Psoas muscle (tissue), 7 donors: ENCODE measurements at regions not wholly inside any gene's neighbourhood (a gene's known extent, or its start where the extent isn't known, plus 50 kb on each side); places are given as distances from the start of the nearest gene placed in this dataset.

Experiments
- ATAC-seq, 4 donors: fragments of 200-7000 bp; cut with Tn5 transposase; one replicate each; pipeline ENCODE4 v1.9.1; 2020; ENCODE audit warnings: moderate library complexity in 3 of 4, mild to moderate bottlenecking in 2 of 4
- DNase-seq, 2 donors: peaks; one replicate each; pipeline ENCODE4 v3.0.0-alpha.2; 2020
- H3K27ac ChIP-seq: fragments of 200-600 bp; one replicate; pipeline ENCODE4 v1.8.0; 2022
- H3K27me3 ChIP-seq, 3 donors: fragments of 200-600 bp in 1 of 3; one replicate each; pipeline versions ENCODE4 v1.6.1 to v1.8.0; 2013 to 2022; ENCODE audit warnings: low read length in 2 of 3, mild to moderate bottlenecking in 2 of 3, moderate library complexity in 1 of 3; ENCODE audit not compliant: insufficient read depth in 3 of 3
- H3K36me3 ChIP-seq, 2 donors: fragments of 200-600 bp in 1 of 2; one replicate each; pipeline versions ENCODE4 v1.6.1 to v1.8.0; 2013 to 2022; ENCODE audit warnings: low read depth in 1 of 2, mild to moderate bottlenecking in 1 of 2, moderate library complexity in 1 of 2; ENCODE audit not compliant: insufficient read depth in 1 of 2
- H3K4me1 ChIP-seq: fragments of 200-600 bp; one replicate; pipeline ENCODE4 v1.8.0; 2022
- H3K4me3 ChIP-seq: fragments of 200-600 bp; one replicate; pipeline ENCODE4 v1.8.0; 2022; ENCODE audit warnings: mild to moderate bottlenecking
- H3K9me3 ChIP-seq: fragments of 200-600 bp; one replicate; pipeline ENCODE4 v1.8.0; 2022
- CTCF ChIP-seq: fragments of 200-600 bp; IDR thresholded peaks from one replicate; pipeline ENCODE4 v1.8.0; 2022; ENCODE audit warnings: antibody characterized with exemption
- WGBS, 3 donors: extraction: QIAGEN DNeasy Blood & Tissue Kit; methylation state at CpG; one replicate each; pipeline versions ENCODE4 v1.1.6 to v1.1.7; 2013; 5-methylcytosine and 5-hydroxymethylcytosine counted together
- intact Hi-C, 2 donors: fragments of 100-400 bp; cut with DNase I; formaldehyde crosslinking; loops; one replicate each; pipeline versions ENCODE4 v1.11.0 to v1.14.2; 2022
- donor health status: healthy with polysubstance abuse.
- donor health status: DM: no; HTN: no; CAD: no; lungs with moderate emphysema.
- donor health status: Bipolar disorder and iron deficiency.
- donor health status: healthy.
- donor health status: DM: yes; HTN: yes; CAD: no.
- donor health status: DM: no; HTN: no; CAD: no.
- donor health status: DM: yes; HTN: yes; CAD: no.

DNA sequence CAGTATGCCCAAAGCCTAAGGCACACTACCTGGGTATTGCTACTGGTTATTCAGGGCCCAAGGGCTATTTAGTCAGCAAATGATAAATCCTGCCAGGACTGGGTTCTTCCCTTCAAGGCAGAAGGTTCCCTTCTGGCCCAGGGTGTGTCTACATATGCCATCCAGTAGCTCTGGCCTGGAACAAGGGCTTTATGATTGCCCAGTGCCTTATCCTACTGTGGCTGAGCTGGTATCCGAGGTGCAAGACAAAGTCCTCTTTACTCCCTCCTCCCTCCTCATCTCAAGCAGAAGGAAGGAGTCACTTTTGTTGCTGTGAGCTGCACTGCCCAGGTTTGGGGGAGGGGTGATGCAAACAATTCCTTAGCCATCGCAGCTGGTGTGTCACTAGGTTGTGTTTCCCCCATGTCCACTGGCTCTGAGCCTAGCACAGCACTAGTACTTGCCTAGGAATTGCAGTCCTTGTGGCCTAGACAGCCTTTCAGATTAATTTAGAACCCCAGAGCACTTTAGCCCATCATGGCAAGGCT lies 221.8 kb upstream of the TGFBR2 start:
- H3K4me1 ChIP-seq: no peaks in the 10 kb centered on the region
- H3K27me3 ChIP-seq: no peaks in the 10 kb centered on the region
- H3K27ac ChIP-seq: no peak overlapping the region
- WGBS, 3 donors: 73 to 82% (median 79%) methylated on average over 2 of the region's 2 CpGs
- no peak for ATAC-seq
- peaks cover 10% of the 10 kb centered on the region for H3K9me3 ChIP-seq
- no peak for TF ChIP-seq CTCF
- DNase-seq: no peak
- no peaks in the 10 kb centered on the region for H3K36me3 ChIP-seq
- no peak overlapping the region for H3K4me3 ChIP-seq
- intact Hi-C loops: no loop called here

GRCh38 chr3:30393079-30393478 lies 213.3 kb upstream of the TGFBR2 start:
- Histone ChIP-seq H3K9me3 (no peaks in the 10 kb centered on the region), H3K36me3 (no peaks in the 10 kb centered on the region), H3K27ac (no peak overlapping the region), H3K4me1 (peaks cover 8% of the 10 kb centered on the region), H3K27me3 (no peaks in the 10 kb centered on the region), H3K4me3 (no peak overlapping the region)
- ATAC-seq (no peak), DNase-seq (no peak)
- 53 to 78% (median 54%) methylated on average over 4 of the region's 4 CpGs for WGBS, 3 donors
- intact Hi-C loops: no loop called here
- no peak for TF ChIP-seq CTCF

DNA sequence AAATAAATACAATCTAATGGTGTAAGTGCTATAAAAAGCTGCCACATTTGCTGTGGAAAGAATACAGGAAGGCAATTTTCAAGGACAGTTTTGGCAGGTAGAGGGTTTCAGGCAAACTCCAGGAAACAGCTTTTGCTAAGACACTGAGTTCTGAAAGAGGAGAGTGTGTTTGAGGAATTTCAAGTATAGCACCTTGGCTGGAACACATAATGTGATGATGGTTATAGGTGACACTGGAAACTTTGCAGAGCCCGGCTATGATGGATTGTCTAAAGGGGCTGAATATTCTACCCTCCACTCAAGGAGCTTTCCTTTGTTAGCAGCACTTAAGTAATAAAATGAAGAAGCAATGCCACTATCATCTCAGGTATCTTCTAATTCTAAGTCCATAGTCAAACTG lies 209.4 kb upstream of the TGFBR2 start:
- 95 to 97% (median 96%) methylated on average over 1 of the region's 1 CpG for WGBS, 3 donors
- H3K9me3 ChIP-seq: no peaks in the 10 kb centered on the region
- ATAC-seq (no peak), DNase-seq (no peak)
- H3K27ac ChIP-seq: no peak overlapping the region
- no peaks in the 10 kb centered on the region for H3K36me3 ChIP-seq
- intact Hi-C loops: no loop called here
- TF ChIP-seq CTCF: no peak
- no peak overlapping the region for H3K4me3 ChIP-seq
- H3K27me3 ChIP-seq: no peaks in the 10 kb centered on the region
- H3K4me1 ChIP-seq: peaks cover 8% of the 10 kb centered on the region

DNA sequence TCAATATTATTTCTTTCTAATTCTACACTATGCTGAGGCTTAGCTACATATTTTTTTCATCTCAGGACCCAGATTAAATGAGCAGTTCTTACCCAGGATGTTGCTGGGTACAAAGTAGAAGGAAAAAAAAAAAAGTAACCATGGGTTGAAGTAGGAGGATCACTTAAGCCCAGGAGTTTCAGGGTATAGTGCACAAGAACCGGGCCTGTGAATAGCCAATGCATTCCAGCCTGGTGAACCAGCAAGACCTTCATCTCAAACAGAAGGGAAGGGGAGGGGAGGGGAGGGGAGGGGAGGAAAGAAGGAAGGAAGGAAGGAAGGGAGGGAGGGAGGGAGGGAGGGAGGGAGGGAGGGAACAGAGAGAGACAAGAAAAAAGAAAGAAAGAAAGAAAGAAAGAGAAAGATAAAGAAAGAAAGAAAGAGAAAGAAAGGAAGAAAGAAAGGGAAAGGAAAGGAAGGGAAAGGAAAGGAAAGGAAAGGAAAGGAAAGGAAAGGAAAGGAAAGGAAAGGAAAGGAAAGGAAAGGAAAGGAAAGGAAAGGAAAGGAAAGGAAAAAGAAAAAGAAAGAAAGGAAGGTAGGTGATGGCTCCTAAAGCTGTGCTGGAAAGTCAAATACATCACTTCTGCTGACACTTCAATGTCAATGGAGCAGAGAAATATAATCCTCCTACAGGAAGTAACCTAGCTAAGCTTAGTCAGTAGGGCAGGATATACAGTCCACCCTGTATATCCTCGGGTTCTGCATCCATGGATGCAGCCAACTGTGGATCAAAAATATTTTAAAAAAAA lies 206.8 kb upstream of the TGFBR2 start:
- TF ChIP-seq CTCF: no peak
- Histone ChIP-seq H3K27ac (no peak overlapping the region), H3K36me3 (no peaks in the 10 kb centered on the region), H3K4me1 (peaks cover 8% of the 10 kb centered on the region), H3K27me3 (no peaks in the 10 kb centered on the region), H3K4me3 (no peak overlapping the region), H3K9me3 (no peaks in the 10 kb centered on the region)
- intact Hi-C loops: no loop called here
- 84 to 91% (median 87%) methylated on average over 2 of the region's 2 CpGs for WGBS, 3 donors
- DNase-seq: no peak
- ATAC-seq: no peak

DNA sequence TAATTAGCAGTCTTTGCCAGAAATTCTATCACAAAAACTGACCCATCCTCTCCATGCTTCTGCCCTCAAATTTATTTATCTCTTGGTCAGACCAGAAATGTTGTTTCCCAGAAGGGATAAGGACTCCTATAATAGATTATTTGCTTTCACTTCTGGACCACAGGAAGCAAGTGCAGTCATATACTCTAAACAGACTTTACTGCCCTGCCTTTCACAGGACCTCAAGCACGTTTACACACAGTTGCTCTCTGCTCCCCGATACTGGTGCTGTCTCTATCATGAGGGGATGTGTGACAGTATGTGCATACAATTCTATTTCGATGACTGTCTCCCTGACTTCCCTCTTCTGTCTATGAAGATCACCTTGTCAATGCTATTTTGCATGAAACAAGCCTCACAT lies 205.5 kb upstream of the TGFBR2 start:
- TF ChIP-seq CTCF: no peak
- 59 to 63% (median 62%) methylated on average over 3 of the region's 3 CpGs for WGBS, 3 donors
- H3K36me3 ChIP-seq: no peaks in the 10 kb centered on the region
- H3K4me3 ChIP-seq: no peak overlapping the region
- H3K27me3 ChIP-seq: no peaks in the 10 kb centered on the region
- peaks cover 8% of the 10 kb centered on the region for H3K4me1 ChIP-seq
- intact Hi-C loops: no loop called here
- no peak overlapping the region for H3K27ac ChIP-seq
- no peak for ATAC-seq
- DNase-seq: no peak
- H3K9me3 ChIP-seq: no peaks in the 10 kb centered on the region
